Panc1 (cell line): ENCODE measurements at regions not wholly inside any gene's neighbourhood (a gene's known extent, or its start where the extent isn't known, plus 50 kb on each side); places are given as distances from the start of the nearest gene placed in this dataset.

Source experiments
- ATAC-seq: fragments of 200-7000 bp; cut with Tn5 transposase; 2 replicates; pipeline ENCODE4 v1.9.1; 2020; ENCODE audit warnings: mild to moderate bottlenecking, moderate library complexity
- BruUV-seq: library from RNA; stranded (reverse); fragments of 400-500 nt; replicated peaks from 2 replicates; lab custom pipeline; 2021; lab: Mats Ljungman, UMichigan
- CTCF ChIA-PET: fragments of 300-600 bp; sonication (Branson Sonifier 250); formaldehyde crosslinking; loops from one replicate; lab custom pipeline; 2022; ENCODE audit warnings: antibody characterized with exemption; lab: Charles Lee
- POLR2A ChIA-PET: fragments of 300-600 bp; sonication (Branson Sonifier 250); formaldehyde crosslinking; loops from one replicate; lab custom pipeline; 2022; ENCODE audit warnings: antibody characterized with exemption; lab: Charles Lee
- DNase-seq: peaks from one replicate; pipeline ENCODE4 v3.0.0-alpha.2; 2010; ENCODE audit warnings: low read depth, low spot score
- H3K27ac ChIP-seq: 2 replicates; pipeline ENCODE4 v1.5.1; 2011; ENCODE audit warnings: mild to moderate bottlenecking, low read length, inconsistent platforms
- H3K27me3 ChIP-seq: fragments of 200-500 bp; sonication (Bioruptor generic); 2 replicates; pipeline ENCODE4 v1.6.0; 2014; ENCODE audit warnings: low read length, inconsistent platforms; ENCODE audit not compliant: control insufficient read depth, insufficient read depth
- H3K36me3 ChIP-seq: fragments of 200-500 bp; sonication (Bioruptor generic); 2 replicates; pipeline ENCODE4 v1.5.1; 2014; ENCODE audit warnings: inconsistent platforms, mild to moderate bottlenecking, low read length, moderate library complexity; ENCODE audit not compliant: control insufficient read depth, insufficient read depth
- H3K4me1 ChIP-seq: 2 replicates; pipeline ENCODE4 v1.5.1; 2011; ENCODE audit warnings: inconsistent platforms, mild to moderate bottlenecking, low read length, moderate library complexity; ENCODE audit not compliant: control insufficient read depth, insufficient read depth
- H3K4me3 ChIP-seq, 2 experiments: 2 replicates each; pipeline ENCODE4 v1.5.1; 2011 to 2012; ENCODE audit warnings: low read depth in 2 of 2, low read length in 2 of 2, mild to moderate bottlenecking in 2 of 2, inconsistent platforms in 1 of 2, moderate library complexity in 1 of 2
- H3K9me3 ChIP-seq: fragments of 200-500 bp; sonication (Bioruptor generic); 2 replicates; pipeline ENCODE4 v1.5.1; 2014; ENCODE audit warnings: low read depth, mild to moderate bottlenecking, inconsistent platforms, low read length, moderate library complexity; ENCODE audit not compliant: control insufficient read depth, insufficient read depth
- CTCF ChIP-seq: fragments of 450-650 bp; IDR thresholded peaks from 2 replicates; pipeline ENCODE4 v1.5.1; 2017; ENCODE audit warnings: mild to moderate bottlenecking
- POLR2AphosphoS5 ChIP-seq: IDR thresholded peaks from 2 replicates; pipeline ENCODE4 v1.6.1; 2012; ENCODE audit warnings: mild to moderate bottlenecking, low read depth, low read length, moderate library complexity
- REST ChIP-seq, 2 experiments: IDR thresholded peaks; 2 replicates each; pipeline ENCODE4 v1.6.1; 2011 to 2012; ENCODE audit warnings: low read depth in 2 of 2, control low read depth in 1 of 2, low read length in 1 of 2, mild to moderate bottlenecking in 1 of 2, moderate library complexity in 1 of 2; ENCODE audit not compliant: insufficient read depth in 1 of 2
- SIN3A ChIP-seq: IDR thresholded peaks from 2 replicates; pipeline ENCODE4 v1.6.1; 2012; ENCODE audit warnings: low read depth, mild to moderate bottlenecking, low read length, moderate library complexity, borderline replicate concordance; ENCODE audit not compliant: insufficient read depth
- TCF7L2 ChIP-seq: IDR thresholded peaks from 2 replicates; pipeline ENCODE4 v1.6.1; 2011; ENCODE audit warnings: mild to moderate bottlenecking, low read depth, low read length, inconsistent platforms
- in situ Hi-C: cut with HindIII; loops from 2 replicates; pipeline ENCODE4 v1.10.0; 2016; ENCODE audit warnings: low sequenced_read_pairs, low pct_unique_long_range_greater_than_20kb
- intact Hi-C: fragments of 100-400 bp; cut with micrococcal nuclease; formaldehyde crosslinking; loops from one replicate; pipeline ENCODE4 v1.10.0; 2022; ENCODE audit not compliant: unreplicated experiment

DNA sequence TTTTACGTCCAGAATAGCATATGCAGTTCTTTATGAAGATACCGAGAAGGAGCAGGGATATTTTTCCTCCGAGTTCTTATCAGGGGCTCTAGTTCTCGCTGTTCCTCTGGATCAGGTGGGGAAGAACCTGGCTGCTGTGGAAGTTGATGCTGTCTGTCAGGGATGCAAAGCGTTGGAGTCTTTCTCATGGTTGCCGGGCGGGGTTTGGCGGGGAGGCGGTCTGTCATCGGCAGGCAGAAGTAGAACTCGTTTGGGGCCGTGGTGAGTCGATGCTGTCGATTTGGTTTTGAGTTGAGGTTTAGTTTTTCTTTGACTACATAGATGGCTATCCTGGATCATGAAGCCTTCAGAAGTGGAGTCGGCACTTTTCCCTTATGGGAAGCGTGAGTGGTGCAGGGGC is 691.2 kb downstream of the QKI start:
- intact Hi-C loops (no loop called here), in situ Hi-C loops (no loop called here)
- ATAC-seq (no peak), DNase-seq (no peak)
- ChIA-PET POLR2A (no interaction called here), CTCF (no interaction called here)
- no TSS peak for BruUV-seq
- H3K36me3 ChIP-seq = no peaks in the 10 kb centered on the region
- no peak overlapping the region for H3K27ac ChIP-seq
- no peaks in the 10 kb centered on the region for H3K9me3 ChIP-seq
- H3K27me3 ChIP-seq = no peaks in the 10 kb centered on the region
- H3K4me3 ChIP-seq = no peak overlapping the region
- no peak for TF ChIP-seq TCF7L2
- TF ChIP-seq CTCF = no peak
- no peak for TF ChIP-seq REST (IDR thresholded peaks at IDR 0.05; ENCODE audit: insufficient read depth in 1 of 2, low read depth in 2 of 2, low read length in 1 of 2)
- no peak for TF ChIP-seq POLR2AphosphoS5
- TF ChIP-seq SIN3A = no peak
- H3K4me1 ChIP-seq = no peaks in the 10 kb centered on the region

GRCh38 chr6:164104432-164104831 is 689.9 kb downstream of the QKI start:
- TF ChIP-seq TCF7L2 = no peak
- TF ChIP-seq CTCF = no peak
- no peak for TF ChIP-seq REST (IDR thresholded peaks at IDR 0.05; ENCODE audit: insufficient read depth in 1 of 2, low read depth in 2 of 2, low read length in 1 of 2)
- TF ChIP-seq POLR2AphosphoS5 = no peak
- no peak for TF ChIP-seq SIN3A
- intact Hi-C loops = no loop called here
- no peak overlapping the region for H3K27ac ChIP-seq
- no peak overlapping the region for H3K4me3 ChIP-seq
- no peaks in the 10 kb centered on the region for H3K36me3 ChIP-seq
- no TSS peak for BruUV-seq
- H3K27me3 ChIP-seq = no peaks in the 10 kb centered on the region
- POLR2A ChIA-PET = no interaction called here
- in situ Hi-C loops = no loop called here
- DNase-seq (no peak), ATAC-seq (no peak)
- CTCF ChIA-PET = no interaction called here
- no peaks in the 10 kb centered on the region for H3K9me3 ChIP-seq
- no peaks in the 10 kb centered on the region for H3K4me1 ChIP-seq
